H7 (cell line): ENCODE measurements at regions not wholly inside any gene's neighbourhood (a gene's known extent, or its start where the extent isn't known, plus 50 kb on each side); places are given as distances from the start of the nearest gene placed in this dataset.
"Not testable (repeated sequence)": the region's sequence is repeated elsewhere in the genome, so short reads cannot be mapped to it uniquely, and the experiment has no call there.

Source experiments
- DNase-seq: peaks from one replicate; pipeline ENCODE4 v3.0.0; 2012
- H3K27me3 ChIP-seq: 2 replicates; pipeline ENCODE4 v1.6.0; 2011; ENCODE audit warnings: mild to moderate bottlenecking, low read length; ENCODE audit not compliant: control insufficient read depth, insufficient read depth
- H3K36me3 ChIP-seq: replicated peaks from 2 replicates; pipeline ENCODE4 v1.5.1; 2011; ENCODE audit warnings: low read length; ENCODE audit not compliant: control insufficient read depth, insufficient read depth
- H3K4me3 ChIP-seq: 2 replicates; pipeline ENCODE4 v1.5.1; 2011; ENCODE audit warnings: low read depth, mild to moderate bottlenecking, control low read depth, low read length, moderate library complexity; ENCODE audit not compliant: insufficient read depth

DNA sequence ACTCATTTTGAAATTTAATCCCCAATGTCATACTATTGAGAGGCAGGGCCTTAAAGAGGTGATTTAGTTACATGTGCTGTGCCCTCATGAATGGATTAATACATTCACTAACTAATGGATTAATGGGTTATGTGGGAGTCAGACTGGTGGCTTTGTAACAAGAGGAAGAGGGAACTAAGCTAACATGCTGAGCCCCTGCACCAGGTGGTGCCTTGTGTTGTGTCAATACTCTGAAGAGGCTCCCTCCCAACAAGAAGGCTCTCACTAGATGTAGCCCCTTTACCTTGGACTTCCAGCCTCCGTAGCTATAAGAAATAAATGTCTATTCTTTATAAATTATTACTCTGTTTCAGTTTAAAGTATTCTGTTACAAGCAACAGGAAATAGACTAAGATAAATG is 411.9 kb upstream of the EMCN start:
- Histone ChIP-seq H3K27me3 (no peaks in the 10 kb centered on the region), H3K4me3 (no peak overlapping the region), H3K36me3 (no peaks in the 10 kb centered on the region)
- DNase-seq: peak; percentile 9

DNA sequence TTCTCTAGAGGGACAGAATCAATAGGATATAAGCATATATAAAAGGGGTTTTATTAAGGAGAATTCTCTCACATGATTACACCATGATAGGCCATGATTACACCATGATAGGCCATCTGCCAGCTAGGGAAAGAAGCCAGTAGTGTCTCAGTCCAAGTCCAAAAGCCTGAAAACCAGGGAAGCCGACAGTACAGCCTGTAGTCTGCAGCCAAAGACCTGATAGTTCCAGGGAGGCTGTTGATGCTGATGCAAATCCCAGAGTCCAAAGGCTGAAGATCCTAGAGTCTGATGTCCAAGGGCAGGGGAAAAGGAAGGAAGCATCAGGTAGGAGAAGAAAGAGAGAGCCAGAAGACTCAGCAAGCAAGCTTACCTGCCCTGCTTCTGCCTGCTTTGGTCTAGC is 411.3 kb upstream of the EMCN start:
- no peak for DNase-seq
- Histone ChIP-seq H3K4me3 (no peak overlapping the region), H3K36me3 (no peaks in the 10 kb centered on the region), H3K27me3 (no peaks in the 10 kb centered on the region)

DNA sequence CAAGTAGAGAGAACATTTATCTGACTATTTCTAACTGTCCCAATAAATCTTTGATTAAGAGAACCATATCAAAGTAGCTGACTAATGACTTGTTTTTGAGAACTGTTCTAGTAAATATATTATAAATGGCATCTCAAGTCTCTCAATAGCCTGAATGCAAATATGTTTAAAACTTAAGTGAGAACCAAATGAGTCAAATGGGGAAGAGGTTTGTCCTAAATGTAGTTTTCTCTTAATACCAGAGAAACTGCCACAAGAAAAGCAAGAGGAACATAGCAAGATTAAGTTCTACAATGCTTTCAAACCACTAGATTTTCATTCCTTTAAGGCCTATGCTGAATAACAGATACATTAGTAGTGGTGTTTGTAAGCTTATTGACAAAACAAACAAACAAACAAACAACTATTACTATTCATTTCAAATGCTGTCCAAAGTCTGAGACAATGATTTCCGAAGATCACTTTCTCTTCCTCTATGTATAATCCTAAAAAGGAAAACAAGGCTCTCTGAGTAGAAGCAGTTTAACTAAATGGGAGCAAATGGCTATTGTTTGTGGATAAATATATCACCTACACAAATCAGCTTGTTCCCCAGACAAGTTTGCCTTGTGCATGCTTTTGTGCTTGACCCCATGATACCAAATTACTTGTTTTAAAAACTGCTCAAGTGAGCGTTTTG is 408.4 kb upstream of the EMCN start:
- no peaks in the 10 kb centered on the region for H3K27me3 ChIP-seq
- no peaks in the 10 kb centered on the region for H3K36me3 ChIP-seq
- H3K4me3 ChIP-seq: no peak overlapping the region
- no peak for DNase-seq

- H3K36me3 ChIP-seq: no peaks in the 10 kb centered on the region
- no peak overlapping the region for H3K4me3 ChIP-seq
- no peaks in the 10 kb centered on the region for H3K27me3 ChIP-seq
- no peak for DNase-seq
These were observed 395.9 kb upstream of the EMCN start for GRCh38 chr4:100913685-100914084.

DNA sequence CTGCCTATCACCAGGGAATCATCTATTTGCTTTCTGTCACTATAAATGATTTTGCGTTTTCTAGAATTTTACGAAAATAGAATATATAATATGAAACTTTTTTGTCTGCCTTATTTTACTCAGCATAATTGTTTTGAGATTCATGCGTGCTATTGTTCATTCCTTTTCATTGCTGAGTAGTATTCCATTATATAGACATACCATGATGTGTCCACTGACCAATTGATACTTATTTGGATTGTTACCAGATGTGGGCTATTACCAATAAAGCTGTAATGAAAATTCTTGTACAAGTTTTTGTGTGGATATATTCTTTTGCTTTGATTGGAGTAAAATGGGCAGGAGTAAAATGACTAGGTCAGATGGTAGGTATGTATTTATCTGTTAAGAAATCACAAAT is 390.7 kb upstream of the EMCN start:
- H3K36me3 ChIP-seq: no peaks in the 10 kb centered on the region
- H3K4me3 ChIP-seq: no peak overlapping the region
- DNase-seq: no peak

DNA sequence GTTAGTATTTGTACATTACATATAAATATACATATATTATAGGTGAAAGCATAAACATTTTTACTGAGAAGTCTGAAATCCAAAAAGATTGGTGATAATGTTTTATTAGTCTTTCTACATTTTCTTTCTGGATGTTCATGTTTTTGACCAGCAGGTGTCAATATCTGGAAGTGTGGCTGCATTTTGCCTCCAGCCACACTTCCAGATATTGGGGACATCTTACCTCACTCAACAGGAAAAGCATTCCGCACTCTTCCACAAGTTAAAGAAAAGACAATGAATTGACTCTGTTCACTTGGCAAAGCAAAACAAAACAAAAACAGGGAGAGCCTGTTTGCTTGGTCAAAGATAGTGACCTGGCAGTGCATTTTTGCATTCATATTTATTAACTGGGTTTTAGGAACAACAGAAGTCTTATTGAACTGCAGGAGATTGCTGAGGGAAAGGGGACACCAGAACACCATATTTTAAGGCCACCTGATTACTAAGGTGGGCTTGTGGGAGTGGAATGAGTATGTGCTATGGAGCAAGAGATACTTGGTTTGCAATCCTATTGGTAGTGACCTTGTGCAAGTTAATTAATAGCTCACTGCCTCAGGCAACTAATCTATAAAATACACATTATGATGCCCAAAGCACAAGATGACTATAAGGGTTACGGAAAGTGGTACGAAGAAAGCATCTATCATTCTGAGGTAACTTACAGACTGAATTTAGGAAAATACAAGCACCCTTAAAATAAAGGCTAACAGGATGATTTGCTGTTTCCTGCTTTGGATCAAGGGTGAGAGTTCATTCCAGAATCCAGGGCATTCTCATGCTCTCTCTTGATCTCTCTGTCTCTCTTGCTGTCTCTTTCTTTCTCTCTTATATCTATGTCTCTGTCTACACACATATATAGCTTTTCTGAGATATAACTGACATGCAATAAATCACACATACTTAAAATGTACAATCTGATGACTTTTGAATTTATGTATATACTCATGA is 389.9 kb upstream of the EMCN start:
- Histone ChIP-seq H3K36me3 (no peaks in the 10 kb centered on the region), H3K27me3 (no peaks in the 10 kb centered on the region), H3K4me3 (no peak overlapping the region)
- DNase-seq: no peak

More for the DNA sequence above, 390.7 kb upstream of the EMCN start:
- H3K27me3 ChIP-seq: no peaks in the 10 kb centered on the region

DNA sequence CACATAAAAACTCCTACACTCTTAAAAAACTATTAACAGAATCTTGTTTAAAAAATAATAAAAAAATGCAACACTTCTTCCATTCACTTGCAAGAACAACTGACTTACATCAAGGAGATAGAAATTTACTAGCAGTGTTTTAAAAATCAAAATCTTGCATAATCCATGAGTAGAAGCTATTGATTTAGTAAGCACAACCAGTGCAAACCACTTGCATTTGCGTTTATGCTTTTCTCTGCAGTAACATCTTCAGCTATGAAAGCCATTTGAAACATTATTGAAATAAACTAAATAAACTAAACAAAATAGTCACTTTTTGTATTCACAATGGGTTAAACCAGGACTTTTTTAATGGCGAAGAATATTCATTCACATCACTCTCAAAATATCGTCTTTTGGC is 389.2 kb upstream of the EMCN start:
- H3K4me3 ChIP-seq: no peak overlapping the region

GRCh38 chr4:100900945-100901344 is 383.1 kb upstream of the EMCN start:
- not testable (repeated sequence) for H3K4me3 ChIP-seq, DNase-seq, H3K36me3 ChIP-seq, H3K27me3 ChIP-seq

More for the DNA sequence above, 389.2 kb upstream of the EMCN start:
- DNase-seq: no peak
- no peaks in the 10 kb centered on the region for H3K36me3 ChIP-seq
- no peaks in the 10 kb centered on the region for H3K27me3 ChIP-seq

- DNase-seq: no peak
- H3K4me3 ChIP-seq: no peak overlapping the region
- no peaks in the 10 kb centered on the region; the same call in 1 of the 2 replicates for H3K27me3 ChIP-seq
- H3K36me3 ChIP-seq: no peaks in the 10 kb centered on the region
These were observed 382.3 kb upstream of the EMCN start for GRCh38 chr4:100900134-100900533.

DNA sequence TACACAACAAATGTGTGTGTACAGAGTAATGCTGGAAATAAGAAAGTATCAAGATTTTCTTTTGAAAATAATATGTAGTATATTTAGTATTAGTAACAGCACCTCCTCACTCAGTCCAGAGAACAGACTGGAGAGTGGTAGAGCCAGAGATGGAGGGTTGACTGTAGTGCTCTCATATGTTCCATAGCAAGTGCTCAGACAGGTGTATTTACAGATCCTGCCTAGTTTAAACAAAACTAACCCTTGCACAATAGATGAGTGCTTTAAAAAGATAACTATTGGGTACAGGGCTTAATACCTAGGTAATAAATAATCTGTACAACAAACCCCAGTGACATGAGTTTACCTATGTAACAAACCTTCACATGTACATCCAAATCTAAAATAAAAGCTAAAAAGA is 381.0 kb upstream of the EMCN start:
- Histone ChIP-seq H3K27me3 (no peaks in the 10 kb centered on the region; the same call in 1 of the 2 replicates), H3K36me3 (no peaks in the 10 kb centered on the region), H3K4me3 (no peak overlapping the region)
- DNase-seq: no peak

GRCh38 chr4:100895556-100896197 is 377.9 kb upstream of the EMCN start:
- Histone ChIP-seq H3K4me3 (no peak overlapping the region), H3K27me3 (no peaks in the 10 kb centered on the region; the same call in 1 of the 2 replicates), H3K36me3 (no peaks in the 10 kb centered on the region)
- DNase-seq: no peak

GRCh38 chr4:100894339-100894870 is 376.6 kb upstream of the EMCN start:
- Histone ChIP-seq H3K36me3 (no peaks in the 10 kb centered on the region), H3K4me3 (no peak overlapping the region), H3K27me3 (no peaks in the 10 kb centered on the region; the same call in 1 of the 2 replicates)
- no peak for DNase-seq

GRCh38 chr4:100891808-100892207 is 374.0 kb upstream of the EMCN start:
- H3K27me3 ChIP-seq: no peaks in the 10 kb centered on the region; the same call in 1 of the 2 replicates
- H3K4me3 ChIP-seq: no peak overlapping the region
- no peak for DNase-seq
- no peaks in the 10 kb centered on the region for H3K36me3 ChIP-seq

GRCh38 chr4:100889898-100890297 is 372.1 kb upstream of the EMCN start:
- H3K4me3 ChIP-seq: no peak overlapping the region
- H3K27me3 ChIP-seq: no peaks in the 10 kb centered on the region
- no peaks in the 10 kb centered on the region for H3K36me3 ChIP-seq
- DNase-seq: no peak
